ENCODE measurements at regions not wholly inside any gene's neighbourhood (a gene's known extent, or its start where the extent isn't known, plus 50 kb on each side); places are given as distances from the start of the nearest gene placed in this dataset.

GRCh38 chr3:177783767-177784166 lies 586.5 kb upstream of the TBL1XR1 start:
- H3K4me1 ChIP-seq (ENCODE audit: control insufficient read depth in 2 of 2, insufficient read depth in 2 of 2, low read length in 2 of 2): peaks cover 0 to 2% of the 10 kb centered on the region in 2 donors
- no peak for TF ChIP-seq EZH2 (IDR thresholded peaks at IDR 0.05; ENCODE audit: borderline replicate concordance, insufficient read depth, low read depth, low read length, poor library complexity, severe bottlenecking)
- TF ChIP-seq, protein P1, sequence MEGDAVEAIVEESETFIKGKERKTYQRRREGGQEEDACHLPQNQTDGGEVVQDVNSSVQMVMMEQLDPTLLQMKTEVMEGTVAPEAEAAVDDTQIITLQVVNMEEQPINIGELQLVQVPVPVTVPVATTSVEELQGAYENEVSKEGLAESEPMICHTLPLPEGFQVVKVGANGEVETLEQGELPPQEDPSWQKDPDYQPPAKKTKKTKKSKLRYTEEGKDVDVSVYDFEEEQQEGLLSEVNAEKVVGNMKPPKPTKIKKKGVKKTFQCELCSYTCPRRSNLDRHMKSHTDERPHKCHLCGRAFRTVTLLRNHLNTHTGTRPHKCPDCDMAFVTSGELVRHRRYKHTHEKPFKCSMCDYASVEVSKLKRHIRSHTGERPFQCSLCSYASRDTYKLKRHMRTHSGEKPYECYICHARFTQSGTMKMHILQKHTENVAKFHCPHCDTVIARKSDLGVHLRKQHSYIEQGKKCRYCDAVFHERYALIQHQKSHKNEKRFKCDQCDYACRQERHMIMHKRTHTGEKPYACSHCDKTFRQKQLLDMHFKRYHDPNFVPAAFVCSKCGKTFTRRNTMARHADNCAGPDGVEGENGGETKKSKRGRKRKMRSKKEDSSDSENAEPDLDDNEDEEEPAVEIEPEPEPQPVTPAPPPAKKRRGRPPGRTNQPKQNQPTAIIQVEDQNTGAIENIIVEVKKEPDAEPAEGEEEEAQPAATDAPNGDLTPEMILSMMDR (IDR thresholded peaks at IDR 0.05): no peak
- H3K9ac ChIP-seq (ENCODE audit: low read length): no peak overlapping the region
- intact Hi-C loops (cut with micrococcal nuclease): no loop called here
- H3K79me2 ChIP-seq (ENCODE audit: control insufficient read depth, insufficient read depth, low read length): no peaks in the 10 kb centered on the region
- ChIA-PET CTCF (no interaction called here), POLR2A (no interaction called here)
- no peaks in the 10 kb centered on the region for H3K9me3 ChIP-seq (ENCODE audit: control extremely low read depth in 1 of 3, control insufficient read depth in 2 of 3, insufficient read depth in 1 of 3, low read length in 2 of 3)
- no peak overlapping the region for H3K27ac Mint-ChIP-seq
- ATAC-seq (ENCODE audit: low read depth): no peak
- no peak overlapping the region for H3K27ac ChIP-seq (ENCODE audit: low read length in 2 of 2)
- no peaks in the 10 kb centered on the region for H3K36me3 ChIP-seq (replicated peaks in 1 of 2; ENCODE audit: control extremely low read depth in 1 of 2, control insufficient read depth in 1 of 2, extremely low read depth in 1 of 2, insufficient read depth in 2 of 2, low read length in 1 of 2)
- no peak overlapping the region for H3K4me3 ChIP-seq (ENCODE audit: control extremely low read depth in 1 of 5, extremely low read depth in 1 of 5, insufficient read depth in 1 of 5, low read depth in 2 of 5, low read length in 4 of 5)
- H3K9me3 Mint-ChIP-seq (ENCODE audit: insufficient read depth): no peaks in the 10 kb centered on the region
- no peak overlapping the region for H2AFZ ChIP-seq (ENCODE audit: insufficient read depth, low read depth, low read length, poor library complexity, severe bottlenecking)
- no peaks in the 10 kb centered on the region for H3K4me1 Mint-ChIP-seq
- no peak for DNase-seq
- H4K20me1 ChIP-seq (ENCODE audit: control insufficient read depth, insufficient read depth, low read length, poor library complexity, severe bottlenecking): no peaks in the 10 kb centered on the region
- WGBS (ENCODE audit: insufficient coverage): 100% methylated on average over 1 of the region's 5 CpGs
- no peaks in the 10 kb centered on the region for H3K27me3 ChIP-seq (replicated peaks in 1 of 4; ENCODE audit: control extremely low read depth in 1 of 4, control insufficient read depth in 3 of 4, insufficient read depth in 4 of 4, low read length in 3 of 4)
- H3K27me3 Mint-ChIP-seq: no peaks in the 10 kb centered on the region
- H3K4me3 Mint-ChIP-seq: no peak overlapping the region
- no peak overlapping the region for H3K4me2 ChIP-seq (replicated peaks; ENCODE audit: low read depth, low read length, poor library complexity, severe bottlenecking)

GRCh38 chr3:177787279-177788041 lies 590.2 kb upstream of the TBL1XR1 start:
- ChIA-PET POLR2A (no interaction called here), CTCF (no interaction called here)
- no peak overlapping the region for H3K4me3 Mint-ChIP-seq

More at GRCh38 chr3:177787279-177788041, 590.2 kb upstream of the TBL1XR1 start:
- no peaks in the 10 kb centered on the region for H3K4me1 Mint-ChIP-seq
- Histone ChIP-seq H3K27ac (ENCODE audit: low read length in 2 of 2) (no peak overlapping the region), H3K79me2 (ENCODE audit: control insufficient read depth, insufficient read depth, low read length) (no peaks in the 10 kb centered on the region), H3K36me3 (replicated peaks in 1 of 2; ENCODE audit: control extremely low read depth in 1 of 2, control insufficient read depth in 1 of 2, extremely low read depth in 1 of 2, insufficient read depth in 2 of 2, low read length in 1 of 2) (no peaks in the 10 kb centered on the region), H2AFZ (ENCODE audit: insufficient read depth, low read depth, low read length, poor library complexity, severe bottlenecking) (no peak overlapping the region), H3K9ac (ENCODE audit: low read length) (no peak overlapping the region), H3K27me3 (replicated peaks in 1 of 4; ENCODE audit: control extremely low read depth in 1 of 4, control insufficient read depth in 3 of 4, insufficient read depth in 4 of 4, low read length in 3 of 4) (no peaks in the 10 kb centered on the region), H3K9me3 (ENCODE audit: control extremely low read depth in 1 of 3, control insufficient read depth in 2 of 3, insufficient read depth in 1 of 3, low read length in 2 of 3) (no peaks in the 10 kb centered on the region), H4K20me1 (ENCODE audit: control insufficient read depth, insufficient read depth, low read length, poor library complexity, severe bottlenecking) (no peaks in the 10 kb centered on the region), H3K4me1 (ENCODE audit: control insufficient read depth in 2 of 2, insufficient read depth in 2 of 2, low read length in 2 of 2) (no peaks in the 10 kb centered on the region), H3K4me2 (replicated peaks; ENCODE audit: low read depth, low read length, poor library complexity, severe bottlenecking) (no peak overlapping the region), H3K4me3 (ENCODE audit: control extremely low read depth in 1 of 5, extremely low read depth in 1 of 5, insufficient read depth in 1 of 5, low read depth in 2 of 5, low read length in 4 of 5) (no peak overlapping the region)
- H3K27me3 Mint-ChIP-seq: no peaks in the 10 kb centered on the region
- DNase-seq (no peak), ATAC-seq (ENCODE audit: low read depth) (no peak)
- 74% methylated on average over 4 of the region's 5 CpGs for WGBS (ENCODE audit: insufficient coverage)
- intact Hi-C loops (cut with micrococcal nuclease): no loop called here
- no peak overlapping the region for H3K27ac Mint-ChIP-seq
- no peaks in the 10 kb centered on the region for H3K9me3 Mint-ChIP-seq (ENCODE audit: insufficient read depth)
- TF ChIP-seq EZH2 (IDR thresholded peaks at IDR 0.05; ENCODE audit: borderline replicate concordance, insufficient read depth, low read depth, low read length, poor library complexity, severe bottlenecking): no peak
